Kasumi-1 (cell line): ENCODE measurements at regions not wholly inside any gene's neighbourhood (a gene's known extent, or its start where the extent isn't known, plus 50 kb on each side); places are given as distances from the start of the nearest gene placed in this dataset.

Source experiments
- DNase-seq, 2 experiments: peaks; one replicate each; lab custom pipeline; 2025; lab: John Stamatoyannopoulos, UW

GRCh38 chr4:41883988-41884734 lies 51.1 kb upstream of the TMEM33 start:
- peak in 1 of 2 experiments; percentile 5 for DNase-seq

DNA sequence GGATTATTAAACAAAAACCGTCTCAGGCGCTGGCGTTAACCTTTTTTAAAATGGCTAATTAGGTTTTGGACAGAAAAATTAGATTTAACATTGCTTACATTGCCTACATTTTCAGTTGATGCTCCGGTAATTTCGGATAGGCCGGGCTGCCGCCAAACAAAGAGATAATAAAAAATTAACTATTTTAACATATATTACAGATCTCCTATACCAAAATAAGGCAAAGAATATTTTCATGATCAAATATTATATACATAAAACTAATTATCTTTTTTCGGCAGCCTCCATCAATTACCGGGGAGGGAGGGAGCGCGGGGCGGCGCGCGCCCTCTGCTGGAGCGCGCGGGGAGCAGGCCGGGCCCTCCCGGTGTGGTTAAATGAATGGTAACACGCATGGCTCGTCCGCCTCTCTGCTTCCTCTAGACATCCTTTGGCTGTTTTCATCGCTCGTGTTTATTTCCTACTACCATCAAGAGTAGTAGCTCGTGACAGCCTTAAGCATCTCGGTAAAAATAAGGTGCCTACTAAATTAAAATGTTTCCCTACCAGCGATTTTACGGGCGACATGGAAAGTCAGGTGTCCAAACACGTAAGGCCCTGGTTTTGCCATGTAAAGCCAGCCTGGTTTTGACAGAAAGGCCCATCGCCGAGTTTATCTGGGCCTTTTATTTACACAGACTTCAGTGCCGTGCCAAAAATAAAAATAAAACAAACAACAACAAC lies 52.4 kb upstream of the TMEM33 start:
- DNase-seq = peak; percentile 19 to 55

- DNase-seq = no peak
Observed at GRCh38 chr4:41881981-41882624, 53.1 kb upstream of the TMEM33 start.

GRCh38 chr4:41880840-41881831 lies 54.1 kb upstream of the TMEM33 start:
- DNase-seq = no peak

GRCh38 chr4:41880022-41880837 lies 55.0 kb upstream of the TMEM33 start:
- DNase-seq = no peak

DNA sequence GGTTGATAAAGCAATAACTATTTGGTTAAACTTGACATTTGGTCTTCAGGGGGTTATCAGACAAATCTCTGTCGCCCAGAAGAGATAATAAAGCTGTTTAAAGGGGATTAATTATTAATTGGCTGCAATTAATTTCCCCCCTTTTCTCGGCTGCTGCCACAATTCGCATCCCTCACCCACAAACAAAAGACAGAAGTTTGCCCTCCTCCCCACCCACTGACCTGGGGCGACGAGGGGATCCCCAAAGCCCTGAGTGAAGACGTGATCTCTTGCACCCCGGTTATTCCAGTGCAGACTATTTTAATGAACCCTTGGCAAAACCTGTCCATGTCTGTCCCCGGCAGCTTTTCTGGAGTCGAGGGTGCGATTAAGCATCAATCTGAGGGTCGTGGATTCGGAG lies 55.7 kb upstream of the TMEM33 start:
- no peak for DNase-seq

DNA sequence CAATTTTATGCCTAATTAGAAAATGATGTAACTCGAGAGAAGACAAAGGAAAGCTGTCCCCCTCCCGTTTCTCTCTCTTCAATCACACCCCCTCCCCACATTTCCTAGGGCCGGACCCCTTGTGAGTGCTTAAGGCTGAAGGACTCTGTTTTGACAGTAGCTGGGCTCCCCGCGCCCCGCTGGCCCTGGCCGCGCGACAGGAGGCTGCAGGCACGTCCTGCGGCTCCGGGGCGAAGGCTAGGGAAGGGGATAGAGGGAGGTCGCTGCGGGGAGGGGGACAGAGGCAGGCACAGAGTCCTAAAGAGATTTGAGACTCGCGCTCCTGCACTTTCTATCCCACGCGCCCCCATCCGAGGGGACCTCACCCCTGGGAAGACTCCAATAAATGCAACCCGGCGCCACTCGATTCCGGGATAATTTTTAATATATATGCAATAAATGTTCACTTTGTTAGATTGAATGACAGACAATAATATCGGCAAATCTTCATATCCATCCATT lies 56.2 kb upstream of the TMEM33 start:
- no peak for DNase-seq

DNA sequence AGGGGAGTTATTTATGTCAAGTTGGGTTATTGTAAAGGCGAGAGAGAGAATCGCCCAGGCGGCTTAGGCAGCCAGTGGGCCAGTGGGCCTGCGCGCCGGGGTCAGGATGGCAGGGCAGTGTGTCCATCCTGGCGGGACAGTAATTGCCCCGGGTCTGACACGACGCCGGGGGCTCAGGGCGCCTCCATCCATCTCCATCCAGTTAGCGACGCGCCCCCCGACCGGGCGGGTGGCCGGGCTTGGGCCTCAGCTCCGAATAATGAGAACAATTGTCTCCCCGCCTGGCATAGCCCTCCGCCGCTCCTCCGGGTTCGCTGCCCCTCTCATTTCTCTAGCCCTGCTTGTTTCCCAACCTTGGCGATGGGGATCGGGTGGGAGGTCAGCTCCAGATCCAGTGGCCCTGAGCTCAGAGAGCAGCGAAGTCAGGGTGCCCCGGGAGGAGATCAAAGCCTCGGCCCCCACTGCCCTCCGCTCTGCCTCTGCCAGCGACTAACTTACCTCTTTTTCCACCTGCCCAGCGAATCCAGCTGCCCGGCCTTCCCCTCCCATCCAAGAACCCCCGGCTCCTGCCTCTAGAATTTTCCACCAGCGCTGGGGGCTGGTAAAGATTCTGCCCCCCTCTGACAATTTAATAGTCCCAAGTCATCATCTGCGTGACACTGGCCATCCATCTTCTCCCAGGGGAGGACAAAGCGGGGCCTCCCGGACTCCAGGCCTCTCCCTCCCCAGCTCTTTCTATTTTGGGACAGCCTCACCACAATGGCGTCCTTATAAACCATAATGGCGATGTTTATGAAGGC lies 56.9 kb upstream of the TMEM33 start:
- DNase-seq = no peak

- no peak for DNase-seq
Observed at GRCh38 chr4:41877020-41877796, 58.0 kb upstream of the TMEM33 start.

DNA sequence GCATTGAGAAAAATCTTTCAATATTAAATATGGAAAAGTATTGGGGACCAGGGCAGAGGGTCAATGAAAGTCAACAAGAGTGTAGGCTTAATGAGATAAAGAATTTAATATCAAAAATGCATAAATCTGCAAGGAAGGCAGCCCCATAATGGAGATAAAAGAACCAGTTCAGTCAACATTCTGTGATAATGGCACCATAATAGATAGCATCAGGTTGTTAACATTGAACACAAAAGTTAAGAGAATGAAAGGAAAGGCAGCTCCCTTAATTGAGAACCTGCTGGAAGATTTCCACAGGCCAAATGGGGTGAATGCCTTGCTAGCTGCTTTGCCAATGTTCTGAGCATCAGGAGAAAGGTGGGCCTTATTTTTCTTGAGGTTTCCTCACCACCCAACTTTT lies 60.4 kb upstream of the TMEM33 start:
- DNase-seq = no peak

- no peak for DNase-seq
Observed at GRCh38 chr4:41874398-41874797, 60.8 kb upstream of the TMEM33 start.

GRCh38 chr4:41873380-41874295 lies 61.6 kb upstream of the TMEM33 start:
- no peak for DNase-seq

DNA sequence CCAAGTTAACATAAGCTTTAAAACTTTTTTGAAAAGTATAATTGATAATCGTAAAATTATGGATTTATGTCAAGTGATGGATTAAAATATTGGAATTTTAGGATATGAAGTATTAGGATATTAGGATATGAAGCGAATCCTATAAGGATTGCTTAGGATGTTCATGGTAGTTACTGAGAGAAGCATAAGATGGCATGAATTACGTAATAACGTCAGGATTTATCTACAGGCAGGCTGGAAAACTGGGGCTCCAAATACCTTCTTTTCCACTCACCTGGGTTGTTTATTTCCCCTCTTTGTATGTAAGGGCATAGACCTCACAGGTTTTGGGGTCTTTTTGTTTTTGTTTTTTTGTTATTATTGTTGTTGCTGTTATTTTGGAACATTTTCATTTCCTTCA lies 65.2 kb upstream of the TMEM33 start:
- no peak for DNase-seq

GRCh38 chr4:41866799-41867677 lies 68.2 kb upstream of the TMEM33 start:
- DNase-seq = no peak

GRCh38 chr4:41865981-41866798 lies 69.0 kb upstream of the TMEM33 start:
- DNase-seq = no peak

GRCh38 chr4:41865306-41865980 lies 69.8 kb upstream of the TMEM33 start:
- no peak for DNase-seq
